Stimulated activated CD4-positive, alpha-beta T cell treated with anti-CD3 and anti-CD28 coated beads, Interleukin-1b, Interleukin-23, amount 100 ng/mL, for 4 hours (primary cell): ENCODE measurements at regions not wholly inside any gene's neighbourhood (a gene's known extent, or its start where the extent isn't known, plus 50 kb on each side); places are given as distances from the start of the nearest gene placed in this dataset.

ENCODE experiments used
- DNase-seq, 2 donors: peaks; one replicate each; pipeline ENCODE4 v3.0.0-alpha.2; 2020; ENCODE audit warnings: low read depth in 2 of 2

DNA sequence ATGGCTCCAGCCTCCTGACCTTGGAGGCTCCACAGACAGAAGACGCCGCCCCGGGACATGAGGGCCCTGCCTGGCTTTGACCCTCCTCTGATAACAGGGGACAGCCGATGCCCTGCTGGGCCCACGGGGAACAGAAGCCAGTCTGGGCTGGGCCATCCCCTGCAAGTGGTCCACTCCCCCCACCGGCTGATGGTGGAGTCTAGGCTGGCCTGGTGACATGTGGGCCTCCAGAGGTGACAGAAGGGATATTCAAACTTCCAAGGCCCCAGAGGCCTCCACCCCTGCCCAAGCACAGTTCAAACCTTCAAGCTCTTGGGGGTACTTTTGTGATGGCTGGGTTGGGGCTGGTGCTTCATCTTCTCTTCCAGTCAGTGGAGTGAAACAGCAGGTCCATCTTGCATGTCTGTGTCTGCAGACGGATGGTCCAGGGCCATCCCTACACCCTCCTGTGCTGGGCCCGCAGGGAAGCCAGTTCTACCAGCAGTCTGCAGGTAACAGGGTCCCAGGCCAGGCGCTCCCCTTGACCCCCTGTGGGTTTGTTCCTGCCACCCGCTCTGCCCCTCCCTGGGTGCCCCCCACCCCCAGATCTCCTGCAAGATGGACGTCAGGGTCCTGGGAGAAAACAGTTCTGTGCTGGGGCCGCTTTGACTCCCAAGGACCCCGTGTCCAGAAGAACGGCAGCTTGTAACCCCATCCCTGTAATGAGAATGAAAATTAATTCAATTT, 929.9 kb downstream of the BRD1 start:
- no peak for DNase-seq

DNA sequence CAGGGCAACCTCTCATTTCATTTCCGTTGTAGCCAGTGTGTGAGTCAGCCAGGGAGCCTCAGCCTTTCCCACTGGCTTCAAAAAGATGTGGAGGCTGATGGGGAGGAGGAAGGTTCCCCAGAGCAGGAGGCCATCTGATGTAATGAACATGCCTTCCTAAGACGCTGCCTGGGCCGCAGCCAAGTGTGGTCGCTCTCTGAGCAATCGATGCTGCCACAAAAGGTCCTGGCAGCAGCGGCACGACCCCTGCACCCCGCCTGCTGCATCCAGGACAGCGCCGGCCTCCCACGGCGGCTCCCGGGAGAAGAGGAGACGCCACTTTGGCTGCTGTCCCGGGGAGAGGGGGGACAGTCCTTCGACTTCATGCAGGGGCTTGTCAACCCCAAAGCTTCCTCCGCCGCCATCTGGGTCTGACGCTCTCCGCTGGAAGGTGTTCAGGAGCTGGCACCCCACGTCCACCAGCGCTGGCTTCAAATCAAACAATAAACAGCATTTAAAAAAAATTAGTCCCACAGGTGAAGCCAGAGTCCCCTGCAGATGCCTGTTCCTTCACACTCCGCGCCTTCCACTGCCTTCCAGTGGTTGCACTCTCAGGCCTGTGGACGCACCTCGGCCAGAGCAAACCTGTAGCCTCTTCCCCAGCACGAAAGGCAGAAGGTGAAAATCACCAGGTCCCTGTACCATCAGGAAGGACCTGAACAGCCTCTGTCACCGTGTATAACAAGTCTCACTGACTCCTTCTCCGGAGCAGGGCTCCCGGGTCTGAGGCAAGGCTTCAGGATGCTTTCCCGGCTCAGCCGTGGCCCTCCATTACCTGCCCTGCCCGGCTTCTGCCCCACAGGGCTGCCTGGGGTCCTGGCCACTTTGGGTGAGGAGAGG, 930.7 kb downstream of the BRD1 start:
- no peak for DNase-seq

DNA sequence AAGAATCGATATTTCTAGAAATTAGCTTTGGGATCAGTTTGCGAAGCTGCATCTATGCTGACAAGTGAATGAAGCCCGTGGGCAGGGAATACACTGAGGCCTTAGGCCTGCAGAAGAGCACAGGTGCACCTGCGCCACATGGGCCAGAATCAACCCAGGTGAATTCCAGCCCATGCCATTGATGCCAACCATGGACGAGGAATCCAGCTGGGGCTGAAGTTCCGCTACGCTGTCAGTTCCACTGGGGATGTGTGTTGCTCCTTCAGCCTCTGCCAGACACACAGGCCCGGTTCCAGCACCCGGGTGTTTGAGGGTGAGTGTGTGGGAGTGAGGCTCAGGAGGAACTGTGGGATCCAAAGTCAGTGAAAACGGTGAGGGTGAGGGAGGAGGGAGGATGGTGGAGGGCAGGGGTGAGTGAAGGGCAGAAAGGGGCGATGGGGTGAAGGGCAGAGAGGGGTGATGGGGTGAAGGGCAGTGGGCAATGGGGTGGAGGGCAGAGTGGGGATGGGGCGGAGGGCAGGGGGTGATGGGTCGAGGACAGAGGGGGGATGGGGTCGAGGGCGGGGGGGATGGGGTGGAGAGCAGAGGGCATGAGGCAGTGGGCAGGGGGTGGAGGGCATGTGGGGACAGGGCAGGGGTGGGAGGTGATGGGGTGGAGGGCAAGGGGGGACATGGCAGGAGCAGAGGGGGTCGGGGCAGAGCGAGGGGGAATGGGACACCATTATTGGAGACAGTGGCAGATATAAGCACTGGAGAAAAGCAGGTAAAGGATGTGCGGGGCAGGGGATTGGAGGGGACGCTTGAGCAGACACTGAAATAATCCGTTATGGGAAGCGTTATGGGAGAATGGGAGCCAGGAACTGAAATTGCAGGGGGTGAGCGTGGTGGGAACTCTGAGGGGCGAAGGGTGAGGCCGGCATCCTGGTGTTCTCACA, 931.6 kb downstream of the BRD1 start:
- no peak for DNase-seq

DNA sequence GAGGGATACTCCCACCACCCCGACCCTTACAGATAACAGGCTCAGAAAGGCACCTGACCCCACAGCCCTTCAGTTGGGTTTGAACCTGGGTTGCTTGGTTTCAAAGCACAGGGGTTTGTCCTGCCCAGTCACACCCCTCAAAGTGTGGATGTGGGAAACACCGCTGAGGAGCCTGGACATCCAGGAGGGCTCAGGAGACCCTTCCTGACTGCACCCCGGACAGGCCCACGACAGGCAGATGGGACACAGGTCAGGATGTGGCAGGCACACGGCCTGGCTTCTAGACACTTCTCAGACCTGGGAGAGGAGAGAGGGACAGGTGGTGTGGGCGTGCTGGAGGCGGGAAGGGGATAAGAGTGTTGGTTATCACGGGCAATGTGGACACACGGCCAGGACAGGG, 932.3 kb downstream of the BRD1 start:
- DNase-seq, result no peak

DNA sequence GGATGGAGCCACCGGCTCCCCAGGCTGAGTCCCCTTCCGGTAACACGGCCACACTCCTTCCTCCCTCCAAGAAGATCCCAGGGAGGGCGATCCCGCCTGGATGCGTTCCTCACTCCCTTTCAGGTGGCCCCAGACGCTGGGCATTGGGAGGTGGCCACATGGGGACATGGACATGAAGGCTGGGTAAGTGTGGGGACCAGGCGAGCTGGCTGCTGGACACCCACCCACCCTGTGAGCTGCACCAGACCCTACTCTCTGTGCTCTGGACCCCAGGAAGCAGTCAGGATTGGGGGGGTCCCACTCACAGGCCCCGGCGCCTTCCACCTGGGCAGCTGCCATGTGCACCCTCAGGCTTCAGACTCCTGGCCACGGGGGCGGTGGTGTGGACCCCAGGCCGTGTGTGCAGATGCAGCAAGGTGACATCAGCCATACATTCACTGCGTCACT, 932.8 kb downstream of the BRD1 start:
- DNase-seq, result no peak

DNA sequence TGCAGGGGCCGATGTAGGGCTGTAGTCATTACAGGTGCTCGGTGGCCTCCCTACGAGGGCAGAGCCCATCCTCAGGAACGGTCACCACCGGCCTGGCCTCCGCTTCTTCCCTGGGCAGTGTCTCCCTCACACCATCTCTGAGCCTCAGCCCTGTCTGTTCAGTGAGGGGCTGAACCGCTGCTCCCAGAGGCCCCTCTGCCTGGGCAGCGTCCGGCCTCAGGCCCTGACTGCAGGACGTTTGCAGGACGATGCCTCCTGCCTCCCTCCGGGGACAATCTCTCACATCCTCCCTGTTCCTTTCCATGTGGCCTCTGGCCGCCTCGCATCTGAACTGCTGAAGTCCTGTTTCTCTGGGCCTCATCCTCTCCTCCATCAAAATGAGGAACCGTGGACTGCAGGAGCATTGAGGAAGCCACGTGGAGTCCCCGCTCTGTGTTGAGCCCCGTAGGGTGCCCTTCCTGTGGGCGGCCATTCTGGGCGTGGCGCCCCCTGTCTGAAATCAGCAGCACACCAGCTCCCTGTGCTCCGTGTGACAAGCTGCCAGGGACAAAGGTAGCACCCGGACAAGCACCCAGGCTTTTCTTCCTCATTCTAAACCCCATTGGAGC, 933.5 kb downstream of the BRD1 start:
- DNase-seq, result no peak

DNA sequence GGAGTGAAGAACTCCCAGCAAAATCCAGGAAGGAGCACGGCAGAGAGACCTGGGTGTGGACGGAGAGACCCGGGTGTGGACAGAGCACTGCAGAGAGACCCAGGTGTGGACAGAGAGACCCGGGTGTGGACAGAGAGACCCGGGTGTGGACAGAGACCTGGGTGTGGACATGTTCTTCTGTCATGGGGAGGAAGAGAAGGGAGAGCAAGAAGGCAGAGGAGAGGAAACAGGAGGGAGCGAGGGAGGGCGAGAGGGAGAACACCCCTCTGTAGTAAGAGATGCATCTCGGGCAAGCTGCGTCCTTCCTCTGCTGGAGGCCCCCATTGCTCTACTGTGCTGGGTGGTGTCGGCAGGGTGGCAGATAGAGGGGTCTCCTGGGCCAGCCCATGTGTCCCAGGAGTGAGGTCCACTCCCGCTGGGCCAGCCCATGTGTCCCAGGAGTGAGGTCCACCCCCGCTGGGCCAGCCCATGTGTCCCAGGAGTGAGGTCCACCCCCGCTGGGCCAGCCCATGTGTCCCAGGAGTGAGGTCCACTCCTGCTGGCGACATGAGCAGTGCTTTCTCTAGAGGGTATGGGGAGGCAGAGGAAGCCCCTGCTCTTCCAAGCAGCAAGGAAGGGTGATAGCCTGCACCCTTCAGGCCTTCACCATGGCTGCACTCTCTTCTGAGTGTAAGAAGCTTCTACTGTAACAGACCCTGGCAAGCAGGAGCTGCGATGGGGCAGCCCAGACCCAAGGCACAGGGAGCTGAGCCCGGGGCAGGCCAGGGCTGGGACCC, 934.2 kb downstream of the BRD1 start:
- DNase-seq, result no peak

DNA sequence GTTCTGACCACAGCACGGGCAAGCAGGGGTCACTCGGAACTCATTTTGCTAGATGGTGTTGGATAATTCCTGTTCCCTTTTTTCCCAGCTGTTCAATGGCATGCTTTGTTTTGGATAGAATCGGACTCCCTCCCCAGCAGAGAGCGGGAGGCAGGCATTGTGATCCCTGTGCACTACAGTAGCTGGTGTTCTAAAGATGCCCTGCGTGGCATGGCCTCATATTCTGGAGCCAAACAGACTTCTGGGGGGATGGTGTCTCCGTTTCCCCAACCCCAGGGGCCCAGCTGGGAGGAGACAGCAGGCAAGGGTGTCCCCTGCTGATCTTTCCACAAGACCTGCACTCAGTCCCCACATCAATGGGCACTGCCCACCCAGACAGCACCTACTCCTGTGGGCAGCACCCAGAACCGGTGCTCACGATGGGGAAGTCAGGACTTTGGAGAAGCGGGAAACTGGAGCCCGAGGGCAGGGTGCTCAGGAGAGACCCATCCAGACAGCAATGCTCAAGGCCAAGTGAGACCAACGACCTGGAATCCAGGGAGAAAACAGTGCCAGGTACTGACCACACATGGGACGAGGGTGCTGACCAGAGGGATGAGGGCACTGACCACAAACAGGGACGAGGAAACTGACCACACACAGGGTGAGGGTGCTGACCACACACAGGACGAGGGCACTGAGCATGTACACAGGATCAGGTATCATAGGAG, 934.9 kb downstream of the BRD1 start:
- DNase-seq, result no peak

DNA sequence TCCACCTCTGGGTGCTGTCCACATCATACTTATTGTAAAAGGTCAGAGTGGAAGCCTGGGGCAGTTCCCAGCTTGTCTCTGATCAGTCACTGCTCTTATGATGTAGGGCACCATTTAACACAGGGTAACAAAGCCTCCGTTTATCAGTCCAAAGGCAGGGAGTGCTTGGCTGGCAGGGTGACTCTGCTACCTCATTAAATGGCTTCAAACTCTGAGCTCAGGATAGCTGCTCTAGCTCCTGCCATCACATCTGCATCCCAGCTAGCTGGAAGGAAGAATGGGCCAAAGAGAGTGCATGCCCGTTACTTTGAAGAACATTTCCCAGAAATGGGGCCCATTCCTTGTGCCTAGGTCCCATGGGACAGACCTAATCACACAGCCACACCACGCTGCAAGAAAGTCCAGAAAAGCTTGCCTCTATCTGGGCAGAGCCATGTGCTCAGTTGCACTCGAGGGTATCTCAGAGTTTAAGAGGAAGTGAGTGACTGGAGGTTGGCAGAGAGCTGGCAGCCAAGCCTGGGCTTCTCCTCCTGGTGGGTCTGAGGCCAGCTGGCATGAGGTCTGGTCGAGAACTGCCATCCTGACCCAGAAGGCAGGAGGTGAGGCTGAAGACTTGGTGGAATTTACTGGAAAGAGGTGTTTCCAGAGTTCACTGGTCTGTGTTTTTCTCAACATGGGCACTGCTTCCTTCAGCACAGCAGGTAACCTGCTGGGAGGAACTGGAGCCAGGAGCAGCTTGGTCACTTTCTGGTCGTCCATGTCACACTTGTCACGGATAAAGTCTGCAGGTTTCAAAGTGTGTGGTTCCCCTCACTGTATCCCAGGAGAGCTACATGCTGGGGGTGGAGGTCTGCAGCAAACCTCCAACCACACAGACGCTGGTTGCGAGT, 935.7 kb downstream of the BRD1 start:
- DNase-seq, result no peak

DNA sequence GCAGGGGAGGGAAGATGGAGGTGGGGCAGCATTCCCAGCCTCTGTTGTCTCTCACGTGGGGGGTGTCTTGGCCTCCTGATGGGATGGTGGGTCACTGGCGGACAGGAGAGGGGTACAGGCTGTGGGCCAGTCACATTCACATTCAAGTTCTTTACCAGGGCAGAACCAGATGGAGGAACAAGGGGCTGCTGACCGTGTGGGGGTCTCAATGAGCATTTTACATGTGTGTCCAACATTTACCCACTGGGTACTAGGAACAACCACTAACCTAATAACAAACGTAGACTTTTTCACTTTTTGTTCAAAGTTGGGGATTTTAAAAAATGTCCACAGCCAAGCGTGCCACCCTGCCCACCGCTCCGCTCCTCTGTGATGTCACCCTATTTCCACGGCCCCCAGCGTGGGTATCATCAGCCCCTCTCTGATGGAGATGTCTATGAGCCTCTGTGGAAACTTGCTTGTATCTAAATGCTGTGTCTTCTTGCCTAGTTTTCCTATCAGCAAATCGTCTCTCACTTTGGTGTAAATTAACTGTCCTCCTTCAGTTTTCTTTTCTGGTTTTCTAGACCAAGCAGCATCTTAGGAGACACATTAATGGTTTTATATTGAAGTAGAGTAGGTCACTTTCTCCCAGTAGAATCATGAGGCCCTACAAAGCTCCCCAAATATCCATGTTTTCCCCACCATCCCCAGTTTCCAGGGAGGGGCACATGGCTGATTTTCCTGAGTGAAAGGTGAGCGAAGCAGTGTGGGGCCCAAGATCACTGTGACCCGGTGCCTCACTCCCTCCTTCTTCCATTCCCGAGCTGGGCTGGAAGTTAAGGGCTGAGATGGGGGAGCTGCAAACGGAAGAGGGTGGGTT, 936.7 kb downstream of the BRD1 start:
- no peak for DNase-seq

DNA sequence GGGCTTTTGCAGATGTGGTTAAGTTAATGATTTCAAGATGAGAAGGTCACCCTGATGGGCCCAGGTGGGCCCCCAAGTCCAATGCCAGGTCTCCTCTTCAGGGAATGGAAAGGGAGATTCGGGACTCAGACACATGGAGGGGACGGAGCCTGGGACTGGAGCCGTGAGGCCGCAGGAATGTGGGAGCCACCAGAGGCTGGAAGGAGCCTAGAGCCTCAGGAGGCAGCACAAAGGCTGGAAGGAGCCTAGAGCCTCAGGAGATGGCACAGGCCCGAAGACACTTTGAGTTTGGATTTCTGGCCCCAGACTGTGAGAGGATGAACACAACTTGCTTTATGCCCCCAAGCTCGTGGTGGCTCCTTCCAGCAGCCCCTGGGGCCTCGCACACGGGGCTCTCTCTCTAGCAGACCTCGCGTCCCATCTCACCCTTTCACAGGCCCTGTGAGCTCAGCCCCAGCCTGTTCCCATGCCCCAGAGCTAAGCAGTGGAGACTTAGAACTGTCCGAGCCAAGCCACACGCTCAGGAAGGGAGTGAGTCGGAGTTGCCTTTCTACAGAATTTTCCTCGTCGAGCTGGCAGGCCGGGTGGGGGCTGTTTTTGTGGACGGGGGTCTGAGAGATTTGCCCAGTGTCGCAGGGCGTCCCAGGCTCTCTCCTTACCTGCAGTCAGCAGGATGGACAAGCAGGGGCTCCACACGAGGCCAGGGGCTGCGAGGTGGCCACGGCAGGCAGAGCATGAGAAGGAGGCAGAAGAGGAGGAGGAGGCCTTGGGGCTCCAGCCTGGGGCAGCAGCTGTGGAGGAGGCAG, 937.6 kb downstream of the BRD1 start:
- DNase-seq, result no peak

DNA sequence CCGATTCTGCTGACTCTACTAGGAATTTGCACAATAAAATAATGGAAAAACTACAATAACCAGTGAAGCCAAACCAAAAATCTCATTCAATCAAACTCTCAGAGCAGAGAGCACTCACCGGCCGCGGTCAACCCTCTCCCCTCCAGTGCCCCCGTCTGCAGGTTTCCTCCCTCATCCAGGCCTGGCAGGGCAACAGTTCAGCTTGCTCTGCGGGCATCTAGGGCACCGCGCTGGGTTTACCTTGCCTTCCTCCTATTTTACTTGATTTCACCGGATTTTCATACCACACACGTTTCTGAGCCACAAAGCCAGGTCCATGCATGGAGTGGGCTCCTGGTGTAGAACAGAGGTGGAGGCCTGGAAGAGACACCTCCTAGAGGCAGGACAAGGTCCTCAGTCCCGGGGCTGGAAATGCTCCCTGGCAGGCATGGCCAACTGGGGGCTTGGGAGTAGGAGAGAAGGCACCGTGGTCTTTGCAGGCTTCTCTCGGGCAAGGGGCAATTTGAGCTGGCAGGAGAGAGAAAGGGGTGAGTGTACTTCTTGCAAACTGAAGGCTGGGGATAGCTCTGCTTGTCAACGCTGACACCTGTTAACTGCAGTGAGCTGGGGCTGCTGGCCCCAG, 938.4 kb downstream of the BRD1 start:
- no peak for DNase-seq

DNA sequence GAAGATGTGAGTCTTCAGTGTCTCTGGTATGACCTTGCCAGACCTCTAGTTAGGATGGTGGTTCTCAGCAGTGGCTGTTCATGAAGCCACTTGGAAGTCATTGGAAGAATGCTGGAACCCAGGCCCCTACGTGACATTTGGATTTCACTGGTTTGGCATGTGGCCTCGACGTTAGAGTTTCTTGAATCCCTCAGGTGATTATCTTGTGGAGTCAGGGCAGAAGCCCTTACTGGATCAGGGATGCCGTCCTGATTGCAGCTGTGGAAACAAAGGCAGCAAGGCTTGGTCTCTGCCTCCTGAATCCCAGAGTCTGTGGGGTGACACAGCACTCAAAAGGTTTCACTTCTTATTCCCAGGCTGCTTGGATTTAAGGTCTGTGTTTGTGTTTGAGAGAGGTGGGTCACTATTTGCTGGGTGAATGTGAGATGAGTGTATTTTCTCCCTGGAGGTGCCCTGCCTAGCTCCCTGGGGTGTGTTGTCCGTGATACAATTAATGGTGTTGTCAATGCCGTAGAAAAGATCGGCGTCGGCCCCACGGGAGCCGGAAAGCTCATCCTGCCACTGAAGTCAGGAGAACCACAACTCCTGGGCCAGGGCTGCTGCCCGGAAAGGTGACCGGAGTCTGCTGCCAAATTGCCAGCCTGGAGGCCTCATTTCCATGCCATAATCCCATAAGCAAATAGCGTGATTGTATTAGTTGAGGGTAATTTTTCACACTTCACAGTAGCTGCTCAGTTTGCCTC, 939.0 kb downstream of the BRD1 start:
- no peak for DNase-seq

DNA sequence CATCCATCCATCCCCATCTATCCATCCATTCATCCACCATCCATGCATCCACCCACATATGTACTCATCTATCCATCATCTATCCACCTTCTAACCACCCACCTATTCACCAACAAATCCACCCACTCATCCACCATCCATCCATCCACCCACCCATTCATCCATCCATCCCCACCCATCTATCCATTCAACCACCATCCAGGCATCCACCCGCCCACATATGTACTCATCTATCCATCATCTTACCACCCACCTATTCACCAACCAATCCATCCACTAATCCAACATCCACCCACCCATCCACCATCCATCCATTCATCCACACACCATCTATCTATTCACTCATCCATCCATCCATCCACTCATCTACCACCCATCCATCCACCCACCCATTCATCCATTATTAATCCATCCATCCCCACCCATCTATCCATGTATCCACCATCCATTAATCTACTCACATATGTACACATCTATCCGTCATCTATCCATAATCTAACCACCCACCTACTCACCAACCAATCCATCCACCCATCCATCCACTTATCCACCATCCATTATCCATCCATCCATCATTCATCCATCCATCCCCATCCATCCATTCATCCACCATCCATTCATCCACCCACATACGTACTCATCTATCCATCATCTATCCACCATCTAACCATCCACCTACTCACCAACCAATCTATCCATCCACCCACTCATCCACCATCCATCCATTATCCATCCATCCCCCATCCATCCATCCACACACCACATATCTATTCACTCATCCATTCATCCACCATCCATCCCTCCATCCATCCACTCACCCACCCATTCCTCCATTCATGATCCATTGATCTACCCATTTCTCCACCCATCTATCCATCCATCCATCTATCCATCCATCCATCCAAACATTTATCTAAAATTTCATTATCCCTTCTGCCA, 940.0 kb downstream of the BRD1 start:
- DNase-seq, result no peak
